ENCODE measurements at regions not wholly inside any gene's neighbourhood (a gene's known extent, or its start where the extent isn't known, plus 50 kb on each side); places are given as distances from the start of the nearest gene placed in this dataset.

GRCh38 chr1:29413661-29414060 is 177.3 kb downstream of the PTPRU start:
- Histone ChIP-seq H3K4me3 (ENCODE audit: low read length, poor library complexity, severe bottlenecking) (no peak overlapping the region), H2AFZ (ENCODE audit: low read length) (no peak overlapping the region), H3K27me3 (ENCODE audit: insufficient read depth, low read length, poor library complexity, severe bottlenecking) (no peaks in the 10 kb centered on the region), H3K79me2 (ENCODE audit: insufficient read depth, low read length) (no peaks in the 10 kb centered on the region), H3K4me1 (ENCODE audit: insufficient read depth, low read length, poor library complexity, severe bottlenecking) (no peaks in the 10 kb centered on the region), H3K4me2 (ENCODE audit: low read depth, low read length, poor library complexity, severe bottlenecking) (no peak overlapping the region), H3K9ac (ENCODE audit: low read depth, low read length, poor library complexity, severe bottlenecking) (no peak overlapping the region), H4K20me1 (ENCODE audit: insufficient read depth, low read length, poor library complexity, severe bottlenecking) (no peaks in the 10 kb centered on the region), H3K36me3 (ENCODE audit: insufficient read depth, low read length) (no peaks in the 10 kb centered on the region), H3K9me2 (replicated peaks; ENCODE audit: low read depth, low read length) (no peaks in the 10 kb centered on the region), H3F3A (ENCODE audit: low read depth) (no peaks in the 10 kb centered on the region), H3K9me3 (ENCODE audit: insufficient read depth, low read depth, low read length) (no peaks in the 10 kb centered on the region)
- no peak for TF ChIP-seq EZH2phosphoT487 (IDR thresholded peaks at IDR 0.05; ENCODE audit: borderline replicate concordance)
- TF ChIP-seq CTCF (conservative IDR thresholded peaks at IDR 0.05; ENCODE audit: low read length): no peak

GRCh38 chr1:29412591-29412990 is 176.3 kb downstream of the PTPRU start:
- H3K36me3 ChIP-seq (ENCODE audit: insufficient read depth, low read length): no peaks in the 10 kb centered on the region
- no peak overlapping the region for H3K9ac ChIP-seq (ENCODE audit: low read depth, low read length, poor library complexity, severe bottlenecking)
- H3F3A ChIP-seq (ENCODE audit: low read depth): no peaks in the 10 kb centered on the region

GRCh38 chr1:29410476-29410875 is 174.2 kb downstream of the PTPRU start:
- no peaks in the 10 kb centered on the region for H4K20me1 ChIP-seq (ENCODE audit: insufficient read depth, low read length, poor library complexity, severe bottlenecking)
- no peak overlapping the region for H2AFZ ChIP-seq (ENCODE audit: low read length)
- no peak overlapping the region for H3K4me3 ChIP-seq (ENCODE audit: low read length, poor library complexity, severe bottlenecking)
- H3K9me2 ChIP-seq (replicated peaks; ENCODE audit: low read depth, low read length): no peaks in the 10 kb centered on the region
- no peaks in the 10 kb centered on the region for H3K36me3 ChIP-seq (ENCODE audit: insufficient read depth, low read length)
- no peaks in the 10 kb centered on the region for H3K4me1 ChIP-seq (ENCODE audit: insufficient read depth, low read length, poor library complexity, severe bottlenecking)
- H3K79me2 ChIP-seq (ENCODE audit: insufficient read depth, low read length): no peaks in the 10 kb centered on the region
- H3F3A ChIP-seq (ENCODE audit: low read depth): no peaks in the 10 kb centered on the region
- H3K4me2 ChIP-seq (ENCODE audit: low read depth, low read length, poor library complexity, severe bottlenecking): no peak overlapping the region
- TF ChIP-seq CTCF (conservative IDR thresholded peaks at IDR 0.05; ENCODE audit: low read length) (no peak), EZH2phosphoT487 (IDR thresholded peaks at IDR 0.05; ENCODE audit: borderline replicate concordance) (no peak)
- no peaks in the 10 kb centered on the region for H3K27me3 ChIP-seq (ENCODE audit: insufficient read depth, low read length, poor library complexity, severe bottlenecking)
- H3K9ac ChIP-seq (ENCODE audit: low read depth, low read length, poor library complexity, severe bottlenecking): no peak overlapping the region
- no peaks in the 10 kb centered on the region for H3K9me3 ChIP-seq (ENCODE audit: insufficient read depth, low read depth, low read length)

More at GRCh38 chr1:29412591-29412990, 176.3 kb downstream of the PTPRU start:
- H3K4me1 ChIP-seq (ENCODE audit: insufficient read depth, low read length, poor library complexity, severe bottlenecking): no peaks in the 10 kb centered on the region
- no peak overlapping the region for H3K4me2 ChIP-seq (ENCODE audit: low read depth, low read length, poor library complexity, severe bottlenecking)
- H3K9me2 ChIP-seq (replicated peaks; ENCODE audit: low read depth, low read length): no peaks in the 10 kb centered on the region
- no peak overlapping the region for H3K4me3 ChIP-seq (ENCODE audit: low read length, poor library complexity, severe bottlenecking)
- no peak overlapping the region for H2AFZ ChIP-seq (ENCODE audit: low read length)
- no peak for TF ChIP-seq EZH2phosphoT487 (IDR thresholded peaks at IDR 0.05; ENCODE audit: borderline replicate concordance)
- TF ChIP-seq CTCF (conservative IDR thresholded peaks at IDR 0.05; ENCODE audit: low read length): no peak
- no peaks in the 10 kb centered on the region for H3K27me3 ChIP-seq (ENCODE audit: insufficient read depth, low read length, poor library complexity, severe bottlenecking)
- H3K9me3 ChIP-seq (ENCODE audit: insufficient read depth, low read depth, low read length): no peaks in the 10 kb centered on the region
- no peaks in the 10 kb centered on the region for H4K20me1 ChIP-seq (ENCODE audit: insufficient read depth, low read length, poor library complexity, severe bottlenecking)
- no peaks in the 10 kb centered on the region for H3K79me2 ChIP-seq (ENCODE audit: insufficient read depth, low read length)
